Upper lobe of left lung (tissue), 4 donors: ENCODE measurements at regions not wholly inside any gene's neighbourhood (a gene's known extent, or its start where the extent isn't known, plus 50 kb on each side); places are given as distances from the start of the nearest gene placed in this dataset.

Experiments used
- POLR2A ChIP-seq, 4 donors: fragments of 450-650 bp; IDR thresholded peaks; one replicate each; pipeline ENCODE4 v1.5.1; 2016 to 2017; ENCODE audit warnings: antibody characterized with exemption in 4 of 4, mild to moderate bottlenecking in 2 of 4
- TF ChIP-seq, protein P1 (sequence below), 6 experiments: fragments of 450-650 bp in 4 of 6; fragments of 200-600 bp in 2 of 6; sonication (generic) in 2 of 6; IDR thresholded peaks; one replicate each; pipeline ENCODE4 v1.5.1; 2016 to 2019; ENCODE audit warnings: antibody characterized with exemption in 6 of 6

DNA sequence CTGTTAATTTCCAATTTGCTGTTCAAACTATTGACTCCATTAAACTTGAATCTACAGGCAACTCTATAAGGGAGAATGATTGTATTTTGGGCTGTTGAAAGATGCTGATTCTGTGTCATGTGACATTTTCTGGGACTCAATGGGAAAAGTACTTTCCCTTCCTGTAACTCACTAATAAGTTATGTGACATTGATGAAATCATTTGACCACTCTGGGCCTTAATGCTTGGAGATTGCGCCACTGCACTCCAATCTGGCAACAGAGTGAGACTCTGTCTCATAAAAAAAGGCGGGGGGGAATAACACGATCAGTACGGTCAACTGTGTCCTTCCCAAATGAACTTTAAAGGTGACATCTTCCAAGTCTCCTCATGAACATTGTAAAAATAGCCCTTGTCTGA lies 215.2 kb upstream of the SGO1 start:
- TF ChIP-seq, protein P1, sequence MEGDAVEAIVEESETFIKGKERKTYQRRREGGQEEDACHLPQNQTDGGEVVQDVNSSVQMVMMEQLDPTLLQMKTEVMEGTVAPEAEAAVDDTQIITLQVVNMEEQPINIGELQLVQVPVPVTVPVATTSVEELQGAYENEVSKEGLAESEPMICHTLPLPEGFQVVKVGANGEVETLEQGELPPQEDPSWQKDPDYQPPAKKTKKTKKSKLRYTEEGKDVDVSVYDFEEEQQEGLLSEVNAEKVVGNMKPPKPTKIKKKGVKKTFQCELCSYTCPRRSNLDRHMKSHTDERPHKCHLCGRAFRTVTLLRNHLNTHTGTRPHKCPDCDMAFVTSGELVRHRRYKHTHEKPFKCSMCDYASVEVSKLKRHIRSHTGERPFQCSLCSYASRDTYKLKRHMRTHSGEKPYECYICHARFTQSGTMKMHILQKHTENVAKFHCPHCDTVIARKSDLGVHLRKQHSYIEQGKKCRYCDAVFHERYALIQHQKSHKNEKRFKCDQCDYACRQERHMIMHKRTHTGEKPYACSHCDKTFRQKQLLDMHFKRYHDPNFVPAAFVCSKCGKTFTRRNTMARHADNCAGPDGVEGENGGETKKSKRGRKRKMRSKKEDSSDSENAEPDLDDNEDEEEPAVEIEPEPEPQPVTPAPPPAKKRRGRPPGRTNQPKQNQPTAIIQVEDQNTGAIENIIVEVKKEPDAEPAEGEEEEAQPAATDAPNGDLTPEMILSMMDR (IDR thresholded peaks at IDR 0.05): no peak
- TF ChIP-seq POLR2A (IDR thresholded peaks at IDR 0.05): no peak
